GM12892 (cell line): ENCODE measurements at regions not wholly inside any gene's neighbourhood (a gene's known extent, or its start where the extent isn't known, plus 50 kb on each side); places are given as distances from the start of the nearest gene placed in this dataset.

Experiments used
- POLR2A ChIP-seq: IDR thresholded peaks from 2 replicates; pipeline ENCODE4 v1.6.1; 2011; ENCODE audit warnings: low read depth, low read length, control low read depth
- POLR2AphosphoS5 ChIP-seq: IDR thresholded peaks from 2 replicates; pipeline ENCODE4 v1.6.1; 2011; ENCODE audit warnings: low read depth, low read length, control low read depth

GRCh38 chr2:163338270-163338669 lies 397.5 kb downstream of the FIGN start:
- TF ChIP-seq POLR2A (no peak), POLR2AphosphoS5 (no peak)
